ENCODE measurements at regions not wholly inside any gene's neighbourhood (a gene's known extent, or its start where the extent isn't known, plus 50 kb on each side); places are given as distances from the start of the nearest gene placed in this dataset.

- H3K4me1 Mint-ChIP-seq: no peaks in the 10 kb centered on the region
- no peak overlapping the region for H3K27ac Mint-ChIP-seq
- no peaks in the 10 kb centered on the region for H3K36me3 Mint-ChIP-seq
- no peak overlapping the region for H3K4me3 Mint-ChIP-seq
- no peaks in the 10 kb centered on the region for H3K27me3 Mint-ChIP-seq
- peaks cover 0 to 9% (median 2%) of the 10 kb centered on the region in 3 donors for H3K9me3 Mint-ChIP-seq
Measured at GRCh38 chr12:19962192-19962591, 406.1 kb upstream of the PDE3A start.

GRCh38 chr12:19963972-19964371 is 404.4 kb upstream of the PDE3A start:
- H3K27ac Mint-ChIP-seq: no peak overlapping the region
- no peaks in the 10 kb centered on the region for H3K27me3 Mint-ChIP-seq
- H3K9me3 Mint-ChIP-seq: peaks cover 0 to 9% (median 2%) of the 10 kb centered on the region in 3 donors
- no peaks in the 10 kb centered on the region for H3K4me1 Mint-ChIP-seq
- H3K36me3 Mint-ChIP-seq: no peaks in the 10 kb centered on the region
- no peak overlapping the region for H3K4me3 Mint-ChIP-seq

DNA sequence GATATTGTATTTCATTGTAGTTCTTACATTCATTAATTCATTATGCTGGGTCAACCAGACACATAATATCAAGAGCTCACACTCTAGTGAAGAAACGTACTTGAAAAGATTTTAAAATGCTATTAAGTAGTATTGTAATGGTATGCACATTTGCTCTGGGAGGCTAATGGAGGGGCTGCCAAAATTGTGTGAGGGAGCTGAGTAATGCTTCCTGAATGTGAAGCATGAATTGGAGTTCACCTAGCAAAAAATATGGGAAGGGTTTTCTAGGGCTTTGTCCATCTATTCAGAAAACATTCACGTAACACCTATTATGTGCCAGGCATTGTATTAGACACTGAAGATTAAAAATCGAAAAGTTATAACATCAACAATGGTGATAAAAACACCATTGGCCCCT is 403.8 kb upstream of the PDE3A start:
- H3K4me3 Mint-ChIP-seq: no peak overlapping the region
- no peaks in the 10 kb centered on the region for H3K4me1 Mint-ChIP-seq

DNA sequence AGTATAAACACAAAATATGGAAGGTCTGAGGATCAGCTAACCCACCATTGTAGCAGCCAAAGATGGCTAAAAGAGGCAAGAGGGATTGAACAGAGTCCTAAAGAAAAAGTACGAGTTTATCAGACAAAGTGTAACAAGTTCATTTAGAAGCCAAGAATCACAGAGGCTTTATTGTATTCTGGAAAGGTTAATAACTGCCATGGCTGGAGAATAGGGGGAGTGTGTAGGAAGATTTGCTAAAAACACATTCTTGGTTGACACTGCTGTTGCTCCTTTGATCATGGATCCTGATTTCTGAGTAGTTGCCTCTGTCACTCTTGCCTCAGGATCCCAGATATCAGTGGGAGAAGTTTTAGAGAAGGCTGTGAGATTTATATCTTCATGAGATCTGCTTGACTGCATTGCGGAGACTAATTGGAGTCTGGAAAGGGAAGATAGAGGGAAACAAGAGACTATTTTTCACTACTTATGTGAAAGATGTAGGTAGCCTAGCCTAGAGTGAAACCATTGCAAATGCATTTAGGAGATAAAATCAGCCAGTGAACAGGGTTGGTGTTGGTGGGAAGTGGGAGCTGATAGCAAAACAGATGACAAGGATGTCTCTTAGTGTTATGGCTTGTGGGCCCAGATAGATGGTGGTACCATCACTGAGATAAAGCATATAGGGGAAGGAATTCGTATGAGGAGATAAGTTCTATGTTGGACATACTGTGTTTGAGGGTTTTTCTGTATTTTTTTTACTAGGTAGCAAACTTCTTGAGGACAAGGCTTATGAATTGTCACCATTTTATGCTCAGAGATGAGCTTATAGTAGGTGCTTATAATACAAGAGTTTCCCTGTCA is 402.9 kb upstream of the PDE3A start:
- no peaks in the 10 kb centered on the region for H3K4me1 Mint-ChIP-seq
- H3K27me3 Mint-ChIP-seq: no peaks in the 10 kb centered on the region
- H3K27ac Mint-ChIP-seq: no peak overlapping the region
- peaks cover 0 to 9% (median 2%) of the 10 kb centered on the region in 3 donors for H3K9me3 Mint-ChIP-seq
- no peak overlapping the region for H3K4me3 Mint-ChIP-seq
- no peaks in the 10 kb centered on the region for H3K36me3 Mint-ChIP-seq

More for the DNA sequence above, 403.8 kb upstream of the PDE3A start:
- H3K36me3 Mint-ChIP-seq: no peaks in the 10 kb centered on the region
- H3K27me3 Mint-ChIP-seq: no peaks in the 10 kb centered on the region
- H3K27ac Mint-ChIP-seq: no peak overlapping the region
- H3K9me3 Mint-ChIP-seq: peaks cover 0 to 9% (median 2%) of the 10 kb centered on the region in 3 donors

GRCh38 chr12:19967001-19967400 is 401.3 kb upstream of the PDE3A start:
- H3K9me3 Mint-ChIP-seq: peaks cover 0 to 12% (median 2%) of the 10 kb centered on the region in 3 donors
- H3K4me3 Mint-ChIP-seq: no peak overlapping the region
- H3K4me1 Mint-ChIP-seq: no peaks in the 10 kb centered on the region
- no peak overlapping the region for H3K27ac Mint-ChIP-seq
- H3K27me3 Mint-ChIP-seq: no peaks in the 10 kb centered on the region
- no peaks in the 10 kb centered on the region for H3K36me3 Mint-ChIP-seq

DNA sequence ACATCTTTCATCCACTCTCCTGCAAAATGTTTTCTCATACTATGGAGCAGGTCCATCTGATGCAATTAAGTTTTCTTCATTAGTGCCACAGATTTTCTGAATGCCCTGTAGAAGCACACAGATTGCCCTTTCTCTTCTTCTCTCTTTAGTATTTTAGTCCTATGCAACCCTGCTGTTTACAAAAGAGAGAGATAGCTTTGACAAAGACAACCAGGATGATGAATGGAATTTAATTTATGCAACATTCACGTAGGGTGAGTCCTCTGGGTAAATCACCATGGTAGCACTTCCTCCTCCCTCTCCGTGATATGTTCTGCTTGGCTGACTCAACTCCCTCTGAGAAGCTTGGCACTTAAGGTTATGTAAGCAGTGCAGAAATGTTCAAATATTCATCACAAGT is 400.9 kb upstream of the PDE3A start:
- H3K36me3 Mint-ChIP-seq: no peaks in the 10 kb centered on the region
- no peaks in the 10 kb centered on the region for H3K4me1 Mint-ChIP-seq
- H3K9me3 Mint-ChIP-seq: peaks cover 0 to 13% (median 2%) of the 10 kb centered on the region in 3 donors
- H3K27ac Mint-ChIP-seq: no peak overlapping the region
- H3K27me3 Mint-ChIP-seq: no peaks in the 10 kb centered on the region
- H3K4me3 Mint-ChIP-seq: no peak overlapping the region

DNA sequence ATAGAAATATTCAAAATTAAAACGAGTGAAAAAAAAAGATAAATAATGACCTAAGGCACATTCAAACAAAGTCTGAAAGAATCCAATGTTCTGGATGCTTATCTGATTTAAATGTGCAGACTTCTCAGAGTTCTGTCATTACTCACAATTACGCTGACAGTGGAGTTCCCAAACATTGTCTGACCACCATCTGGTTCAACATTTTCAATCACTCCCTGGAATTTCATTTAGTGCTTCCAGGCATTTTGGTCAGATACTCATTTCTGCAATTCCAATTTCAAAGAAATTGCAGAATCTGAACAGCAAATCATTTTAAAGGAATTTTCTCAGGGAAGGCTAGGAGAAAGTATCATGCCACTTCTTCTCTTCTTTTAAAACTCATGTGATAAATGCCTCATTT is 398.2 kb upstream of the PDE3A start:
- Mint-ChIP-seq H3K4me3 (no peak overlapping the region), H3K27me3 (no peaks in the 10 kb centered on the region), H3K9me3 (peaks cover 0 to 13% (median 2%) of the 10 kb centered on the region in 3 donors)

DNA sequence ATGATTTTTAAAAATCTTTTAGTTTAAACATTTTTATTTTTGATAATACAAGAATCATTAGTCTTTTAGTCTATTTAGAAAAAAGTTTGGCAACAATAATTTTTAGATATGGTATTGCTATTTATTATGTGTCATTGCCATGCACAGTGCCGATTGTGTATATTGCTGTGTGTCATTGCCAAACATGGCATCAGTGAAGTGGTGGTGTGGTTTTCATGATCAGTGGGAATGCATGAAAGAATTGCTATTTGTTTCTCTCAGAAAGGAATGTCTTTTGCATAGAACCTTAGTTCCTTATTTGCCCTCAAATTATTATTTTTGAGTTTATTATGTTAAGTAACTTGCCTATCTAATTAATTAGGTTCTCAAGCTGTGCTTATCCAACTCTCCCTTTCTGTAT is 397.5 kb upstream of the PDE3A start:
- Mint-ChIP-seq H3K36me3 (no peaks in the 10 kb centered on the region), H3K9me3 (peaks cover 0 to 13% (median 2%) of the 10 kb centered on the region in 3 donors), H3K4me3 (no peak overlapping the region), H3K4me1 (no peaks in the 10 kb centered on the region), H3K27ac (peak overlapping the region in 1 of 3 donors; percentile 36), H3K27me3 (no peaks in the 10 kb centered on the region)

More for the DNA sequence above, 398.2 kb upstream of the PDE3A start:
- H3K36me3 Mint-ChIP-seq: no peaks in the 10 kb centered on the region
- H3K4me1 Mint-ChIP-seq: no peaks in the 10 kb centered on the region
- no peak overlapping the region for H3K27ac Mint-ChIP-seq

DNA sequence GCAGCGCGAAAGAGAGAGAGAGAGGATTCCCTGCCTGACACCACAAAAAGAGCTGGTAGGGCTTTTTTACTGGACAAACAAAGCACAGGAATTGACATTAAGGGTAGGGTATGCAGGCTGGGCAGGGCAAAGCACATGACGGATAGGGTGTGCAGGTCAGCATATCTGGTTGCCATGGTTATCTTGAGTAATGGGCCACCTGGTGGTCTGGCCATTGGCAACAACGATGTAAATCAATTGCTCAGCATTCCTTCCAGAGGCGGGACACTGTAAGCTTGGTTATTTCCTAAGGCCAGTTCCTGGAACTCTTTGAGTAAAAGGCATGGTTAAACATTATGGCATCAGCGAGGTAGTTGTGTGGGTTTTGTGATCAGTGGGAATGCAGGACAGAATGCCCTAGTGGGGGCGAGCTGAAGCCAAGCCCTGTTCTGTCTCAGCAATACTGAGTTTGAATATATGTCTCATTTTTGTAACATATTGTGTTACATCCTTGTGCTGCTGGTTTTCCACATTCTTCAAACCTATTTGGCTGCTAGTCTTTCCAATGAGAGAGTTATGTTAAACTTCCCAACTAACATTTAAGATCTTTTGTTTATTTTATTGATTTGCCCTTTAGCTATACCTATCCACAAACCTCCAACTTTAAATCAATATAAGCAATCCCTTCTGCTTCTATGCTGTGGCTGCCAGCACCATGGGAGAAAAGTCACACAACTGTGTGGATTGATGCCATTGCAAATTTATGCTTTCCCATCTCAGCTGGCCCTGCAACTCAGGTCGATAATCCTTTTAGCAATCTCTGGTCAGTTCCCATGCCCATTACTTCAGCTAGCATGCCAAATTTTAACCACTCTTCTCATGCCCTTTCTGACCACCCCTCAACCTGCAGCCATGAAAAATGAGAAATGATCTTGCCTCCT is 396.7 kb upstream of the PDE3A start:
- no peaks in the 10 kb centered on the region for H3K27me3 Mint-ChIP-seq
- H3K27ac Mint-ChIP-seq: peak overlapping the region in 1 of 3 donors; percentile 36
- H3K9me3 Mint-ChIP-seq: peaks cover 0 to 16% (median 0%) of the 10 kb centered on the region in 3 donors
- no peak overlapping the region for H3K4me3 Mint-ChIP-seq
- no peaks in the 10 kb centered on the region for H3K4me1 Mint-ChIP-seq
- no peaks in the 10 kb centered on the region for H3K36me3 Mint-ChIP-seq

GRCh38 chr12:19972325-19973288 is 395.7 kb upstream of the PDE3A start:
- no peaks in the 10 kb centered on the region for H3K27me3 Mint-ChIP-seq
- no peak overlapping the region for H3K4me3 Mint-ChIP-seq
- no peaks in the 10 kb centered on the region for H3K4me1 Mint-ChIP-seq
- H3K9me3 Mint-ChIP-seq: peaks cover 0 to 7% (median 0%) of the 10 kb centered on the region in 3 donors
- H3K36me3 Mint-ChIP-seq: no peaks in the 10 kb centered on the region
- no peak overlapping the region for H3K27ac Mint-ChIP-seq

DNA sequence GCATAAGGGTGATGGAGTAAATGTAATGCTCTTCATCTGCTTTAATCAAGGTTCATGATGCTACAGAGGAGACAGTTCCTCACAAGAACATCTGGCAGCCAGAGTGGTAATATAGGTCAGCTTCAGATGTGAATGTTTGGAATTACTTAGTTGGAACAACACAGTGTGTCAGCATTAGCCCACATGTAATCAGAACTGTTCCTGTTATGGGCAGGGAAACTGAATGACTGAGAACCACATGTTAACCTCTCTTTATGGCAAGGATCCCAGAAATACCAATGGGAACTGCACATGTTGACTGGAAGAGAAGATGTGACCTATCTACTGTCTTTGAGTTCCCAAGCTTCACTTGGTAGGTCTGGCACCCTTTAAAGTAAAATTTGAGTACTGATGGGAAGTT is 390.1 kb upstream of the PDE3A start:
- no peaks in the 10 kb centered on the region for H3K36me3 Mint-ChIP-seq
- H3K27ac Mint-ChIP-seq: no peak overlapping the region
- H3K4me1 Mint-ChIP-seq: no peaks in the 10 kb centered on the region
- no peak overlapping the region for H3K4me3 Mint-ChIP-seq
- no peaks in the 10 kb centered on the region for H3K27me3 Mint-ChIP-seq
- peaks cover 1 to 3% (median 2%) of the 10 kb centered on the region in 3 donors for H3K9me3 Mint-ChIP-seq

DNA sequence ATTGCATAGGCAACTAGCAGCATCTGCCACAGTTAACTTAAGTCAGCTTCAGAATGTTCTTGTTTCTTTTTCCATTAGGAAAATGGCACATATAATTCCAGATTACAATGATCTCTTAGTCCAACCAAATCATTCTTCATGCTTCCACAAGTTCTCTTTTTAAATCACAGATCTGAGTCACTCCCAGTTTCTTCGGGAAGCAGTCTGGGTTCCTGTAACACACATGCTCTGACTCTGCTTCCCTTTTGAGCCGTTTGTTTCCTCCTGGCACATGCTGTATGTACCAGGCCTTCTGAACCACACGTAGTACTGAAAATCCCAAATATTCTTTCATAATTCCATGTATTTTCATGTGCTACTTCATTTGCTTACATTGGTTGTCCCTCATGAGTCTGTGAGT is 388.8 kb upstream of the PDE3A start:
- Mint-ChIP-seq H3K36me3 (no peaks in the 10 kb centered on the region), H3K9me3 (peaks cover 1 to 3% (median 2%) of the 10 kb centered on the region in 3 donors), H3K27me3 (no peaks in the 10 kb centered on the region), H3K27ac (no peak overlapping the region), H3K4me3 (no peak overlapping the region), H3K4me1 (no peaks in the 10 kb centered on the region)

- no peaks in the 10 kb centered on the region for H3K27me3 Mint-ChIP-seq
- no peaks in the 10 kb centered on the region for H3K4me1 Mint-ChIP-seq
- H3K27ac Mint-ChIP-seq: no peak overlapping the region
- H3K36me3 Mint-ChIP-seq: no peaks in the 10 kb centered on the region
- no peak overlapping the region for H3K4me3 Mint-ChIP-seq
- peaks cover 0 to 4% (median 3%) of the 10 kb centered on the region in 3 donors for H3K9me3 Mint-ChIP-seq
Measured at GRCh38 chr12:19981944-19982343, 386.4 kb upstream of the PDE3A start.

- Mint-ChIP-seq H3K27me3 (no peaks in the 10 kb centered on the region), H3K9me3 (peaks cover 4 to 11% (median 5%) of the 10 kb centered on the region in 3 donors), H3K4me3 (no peak overlapping the region), H3K4me1 (no peaks in the 10 kb centered on the region), H3K27ac (no peak overlapping the region), H3K36me3 (peaks cover 1% of the 10 kb centered on the region)
Measured at GRCh38 chr12:19988001-19988400, 380.3 kb upstream of the PDE3A start.
